ENCODE measurements at regions not wholly inside any gene's neighbourhood (a gene's known extent, or its start where the extent isn't known, plus 50 kb on each side); places are given as distances from the start of the nearest gene placed in this dataset.

GRCh38 chr13:48860364-48860763, 115.3 kb upstream of the FNDC3A start:
- Histone ChIP-seq H3K4me3 (ENCODE audit: low read depth in 1 of 3, low read length in 3 of 3) (no peak overlapping the region), H3K27ac (ENCODE audit: low read depth in 1 of 2, low read length in 2 of 2) (no peak overlapping the region), H3K36me3 (ENCODE audit: control insufficient read depth in 4 of 4, insufficient read depth in 3 of 4, low read depth in 1 of 4, low read length in 3 of 4) (no peaks in the 10 kb centered on the region), H3K9ac (ENCODE audit: low read depth in 1 of 2, low read length in 2 of 2) (no peak overlapping the region), H3K27me3 (ENCODE audit: control insufficient read depth in 4 of 4, insufficient read depth in 4 of 4, low read length in 3 of 4) (no peaks in the 10 kb centered on the region), H3K4me1 (ENCODE audit: control insufficient read depth in 4 of 4, insufficient read depth in 4 of 4, low read length in 3 of 4) (no peaks in the 10 kb centered on the region), H3K9me3 (ENCODE audit: control insufficient read depth in 4 of 4, low read length in 3 of 4) (no peaks in the 10 kb centered on the region)
- no peak for DNase-seq (ENCODE audit: low spot score)
- no peak for TF ChIP-seq MAX (IDR thresholded peaks at IDR 0.05)
- no peak for TF ChIP-seq GABPA (IDR thresholded peaks at IDR 0.05 in 1 of 2, conservative IDR thresholded peaks at IDR 0.05 in 1 of 2)
- no peak for TF ChIP-seq FOXA1 (IDR thresholded peaks at IDR 0.05)
- WGBS = 78% methylated on average over 1 of the region's 1 CpG

- Histone ChIP-seq H3K9ac (ENCODE audit: low read depth in 1 of 2, low read length in 2 of 2) (no peak overlapping the region), H3K4me1 (ENCODE audit: control insufficient read depth in 4 of 4, insufficient read depth in 4 of 4, low read length in 3 of 4) (no peaks in the 10 kb centered on the region), H3K36me3 (ENCODE audit: control insufficient read depth in 4 of 4, insufficient read depth in 3 of 4, low read depth in 1 of 4, low read length in 3 of 4) (no peaks in the 10 kb centered on the region), H3K27me3 (ENCODE audit: control insufficient read depth in 4 of 4, insufficient read depth in 4 of 4, low read length in 3 of 4) (no peaks in the 10 kb centered on the region), H3K4me3 (ENCODE audit: low read depth in 1 of 3, low read length in 3 of 3) (no peak overlapping the region), H3K9me3 (ENCODE audit: control insufficient read depth in 4 of 4, low read length in 3 of 4) (no peaks in the 10 kb centered on the region), H3K27ac (ENCODE audit: low read depth in 1 of 2, low read length in 2 of 2) (no peak overlapping the region)
- TF ChIP-seq GABPA (IDR thresholded peaks at IDR 0.05 in 1 of 2, conservative IDR thresholded peaks at IDR 0.05 in 1 of 2) (no peak), ZBTB33 (IDR thresholded peaks at IDR 0.05) (no peak), YY1 (IDR thresholded peaks at IDR 0.05) (no peak), JUND (IDR thresholded peaks at IDR 0.05) (no peak), RAD21 (IDR thresholded peaks at IDR 0.05) (no peak)
- DNase-seq (ENCODE audit: low spot score) = no peak
- WGBS = 51% methylated on average over 3 of the region's 3 CpGs
Measured at GRCh38 chr13:48862572-48862971, 113.1 kb upstream of the FNDC3A start.

GRCh38 chr13:48864100-48864499, 111.6 kb upstream of the FNDC3A start:
- no peaks in the 10 kb centered on the region for H3K27me3 ChIP-seq (ENCODE audit: control insufficient read depth in 4 of 4, insufficient read depth in 4 of 4, low read length in 3 of 4)
- H3K4me1 ChIP-seq (ENCODE audit: control insufficient read depth in 4 of 4, insufficient read depth in 4 of 4, low read length in 3 of 4) = no peaks in the 10 kb centered on the region
- H3K36me3 ChIP-seq (ENCODE audit: control insufficient read depth in 4 of 4, insufficient read depth in 3 of 4, low read depth in 1 of 4, low read length in 3 of 4) = no peaks in the 10 kb centered on the region
- no peak for DNase-seq (ENCODE audit: low spot score)
- no peak overlapping the region for H3K27ac ChIP-seq (ENCODE audit: low read depth in 1 of 2, low read length in 2 of 2)
- H3K9me3 ChIP-seq (ENCODE audit: control insufficient read depth in 4 of 4, low read length in 3 of 4) = no peaks in the 10 kb centered on the region
- no peak for TF ChIP-seq MAX (IDR thresholded peaks at IDR 0.05)
- no peak for TF ChIP-seq ATF3 (IDR thresholded peaks at IDR 0.05)
- TF ChIP-seq HNF4G (IDR thresholded peaks at IDR 0.05) = no peak
- no peak for TF ChIP-seq ZBTB33 (IDR thresholded peaks at IDR 0.05)
- no peak for TF ChIP-seq HNF4A (conservative IDR thresholded peaks at IDR 0.05)
- TF ChIP-seq RXRA (IDR thresholded peaks at IDR 0.05) = no peak
- no peak for TF ChIP-seq FOXA2 (IDR thresholded peaks at IDR 0.05)
- TF ChIP-seq SP1 (IDR thresholded peaks at IDR 0.05) = no peak
- TF ChIP-seq JUND (IDR thresholded peaks at IDR 0.05) = no peak
- TF ChIP-seq YY1 (IDR thresholded peaks at IDR 0.05) = no peak
- no peak for TF ChIP-seq CTCF (IDR thresholded peaks at IDR 0.05; ENCODE audit: low read depth, low read length, missing input control)
- no peak for TF ChIP-seq NR2F2 (IDR thresholded peaks at IDR 0.05)
- TF ChIP-seq EGR1 (IDR thresholded peaks at IDR 0.05; ENCODE audit: low read depth in 2 of 2) = no peak
- TF ChIP-seq TAF1 (conservative IDR thresholded peaks at IDR 0.05) = no peak
- TF ChIP-seq RAD21 (IDR thresholded peaks at IDR 0.05) = no peak
- no peak overlapping the region for H3K9ac ChIP-seq (ENCODE audit: low read depth in 1 of 2, low read length in 2 of 2)
- H3K4me3 ChIP-seq (ENCODE audit: low read depth in 1 of 3, low read length in 3 of 3) = no peak overlapping the region

All from liver (tissue), 8 donors.